ENCODE measurements at regions not wholly inside any gene's neighbourhood (a gene's known extent, or its start where the extent isn't known, plus 50 kb on each side); places are given as distances from the start of the nearest gene placed in this dataset.

GRCh38 chr2:239756790-239757760, 268.1 kb downstream of the NDUFA10 start:
- no peak for DNase-seq

DNA sequence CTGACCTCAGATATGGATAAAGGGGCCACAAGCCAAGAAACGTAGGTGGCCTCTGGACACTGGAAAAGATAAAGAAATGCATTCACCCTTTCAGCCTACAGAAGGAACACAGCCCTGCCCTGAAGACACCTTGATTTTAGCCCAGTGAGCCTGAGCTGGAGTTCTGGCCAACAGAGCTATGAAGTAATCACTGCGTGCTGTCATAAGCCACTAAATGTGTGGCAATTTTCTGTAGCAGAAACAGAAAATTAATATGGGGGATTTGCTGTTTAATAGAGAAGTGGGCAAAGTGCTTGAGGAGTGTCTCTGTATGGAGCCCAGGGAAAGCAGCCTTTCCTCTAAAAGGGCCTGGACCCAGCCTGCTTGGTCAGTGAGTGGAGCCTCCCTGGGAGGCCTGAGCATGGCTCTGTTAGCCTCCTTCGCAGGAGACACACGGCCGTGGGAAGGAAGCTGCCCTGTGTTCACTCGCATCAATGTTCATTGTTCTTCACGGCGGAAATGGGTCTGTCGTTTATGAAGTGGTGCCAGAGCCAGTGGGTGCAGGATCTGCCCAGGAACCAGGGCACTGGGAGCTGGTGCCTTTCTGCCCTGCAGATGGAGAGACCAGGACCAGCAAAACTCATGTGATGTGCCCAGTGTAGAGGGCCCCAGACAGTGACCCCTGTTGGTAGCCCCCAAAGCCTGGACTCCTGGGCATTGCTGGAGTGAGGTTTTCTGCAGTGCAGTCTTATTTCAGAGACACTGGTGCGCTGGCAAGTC, 268.9 kb downstream of the NDUFA10 start:
- no peak for DNase-seq

DNA sequence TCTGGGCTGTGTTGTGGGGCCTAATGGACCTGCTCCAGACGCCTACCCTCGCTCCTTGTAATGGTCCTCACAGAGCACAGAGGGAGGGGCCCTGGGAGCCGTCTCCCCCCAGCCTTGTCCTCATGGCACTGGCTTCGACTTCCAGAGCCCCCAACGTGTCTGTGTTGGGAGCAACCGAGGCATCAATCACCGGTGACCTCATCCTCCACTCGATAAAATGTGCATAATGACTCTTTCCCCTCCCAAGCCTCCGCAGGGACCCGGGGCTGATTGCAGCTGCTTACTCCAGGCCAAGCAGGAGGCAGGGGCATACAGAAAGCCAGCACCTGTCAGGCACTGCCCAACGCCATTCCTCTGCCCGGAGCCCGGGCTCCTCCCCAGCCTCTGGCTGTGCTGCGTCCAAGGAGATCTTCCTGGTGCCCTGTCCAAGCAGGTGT, 271.7 kb downstream of the NDUFA10 start:
- DNase-seq = no peak

GRCh38 chr2:239752951-239753350, 272.2 kb downstream of the NDUFA10 start:
- DNase-seq = no peak

GRCh38 chr2:239751679-239752355, 273.3 kb downstream of the NDUFA10 start:
- no peak for DNase-seq

DNA sequence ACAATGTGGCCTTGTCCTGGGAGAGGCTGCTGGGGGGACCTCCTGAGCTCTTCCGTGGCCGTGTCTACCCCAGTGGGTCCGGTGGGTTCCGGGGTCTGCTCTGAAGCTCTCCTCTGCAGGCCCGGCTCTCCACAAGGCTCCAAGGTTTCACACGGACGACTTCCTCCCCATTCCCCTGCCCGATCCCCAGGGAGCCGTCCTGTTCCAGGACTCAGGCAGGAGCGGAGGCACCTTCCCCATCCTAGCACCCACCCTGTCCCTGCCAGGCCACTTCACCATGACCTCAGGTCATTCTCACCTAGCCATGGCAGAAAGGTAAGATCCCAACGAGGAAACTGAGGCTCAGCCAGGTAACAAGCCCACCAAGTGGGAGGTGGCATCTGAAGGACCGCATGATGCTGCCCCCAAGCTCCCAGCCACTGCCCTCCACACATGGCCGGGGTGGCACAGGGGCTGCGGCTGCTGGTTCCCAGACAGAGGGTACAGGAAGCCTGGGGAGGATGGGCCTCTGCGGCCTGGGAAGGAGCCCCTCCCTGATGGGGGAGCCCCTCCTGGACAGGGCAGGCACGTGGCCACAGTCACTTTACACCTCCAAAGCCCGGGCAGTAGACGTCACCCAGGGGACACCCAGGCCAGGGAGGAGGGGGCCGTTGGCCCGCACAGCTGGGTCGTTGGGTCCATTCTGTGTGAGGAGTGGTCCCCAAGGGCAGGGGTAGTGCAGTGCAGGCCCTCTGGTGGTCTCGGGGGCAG, 274.0 kb downstream of the NDUFA10 start:
- DNase-seq = no peak

- DNase-seq = no peak
Measured at GRCh38 chr2:239750045-239750835, 274.9 kb downstream of the NDUFA10 start.

DNA sequence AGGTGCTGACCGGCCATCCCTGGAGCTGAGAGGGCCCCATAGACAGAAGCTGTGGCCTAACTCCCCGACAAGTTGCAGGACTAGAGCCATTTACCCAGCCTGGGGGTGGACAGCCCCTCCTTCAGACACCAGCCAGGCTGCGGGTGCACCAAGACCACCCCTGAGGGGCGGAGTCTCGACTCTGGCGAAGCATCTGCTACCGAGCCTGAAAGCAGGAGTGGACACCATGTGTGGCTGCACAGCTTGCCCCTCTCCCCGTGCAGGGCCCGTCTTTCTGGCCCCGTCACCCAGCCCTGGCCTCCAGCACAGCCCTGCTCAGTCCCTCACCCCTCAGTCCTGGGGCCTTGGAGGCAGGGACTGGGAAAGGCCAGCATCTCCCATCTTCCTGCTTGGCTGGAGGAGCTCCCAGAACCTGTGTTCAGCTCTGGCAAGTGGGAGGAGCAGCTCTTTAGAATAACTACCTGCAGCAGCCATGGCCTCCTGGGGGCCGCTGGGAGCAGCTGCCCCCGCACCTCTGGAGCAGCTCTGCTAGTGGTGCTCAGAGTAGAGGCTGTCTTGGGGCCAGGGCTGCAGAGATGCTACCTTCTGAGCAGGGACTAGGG, 275.8 kb downstream of the NDUFA10 start:
- no peak for DNase-seq

- no peak for DNase-seq
Measured at GRCh38 chr2:239748811-239749210, 276.3 kb downstream of the NDUFA10 start.

GRCh38 chr2:239747771-239748170, 277.4 kb downstream of the NDUFA10 start:
- DNase-seq = no peak

GRCh38 chr2:239747274-239747673, 277.9 kb downstream of the NDUFA10 start:
- DNase-seq = no peak

- no peak for DNase-seq
Measured at GRCh38 chr2:239746559-239747246, 278.4 kb downstream of the NDUFA10 start.

- no peak for DNase-seq
Measured at GRCh38 chr2:239745386-239746227, 279.5 kb downstream of the NDUFA10 start.

DNA sequence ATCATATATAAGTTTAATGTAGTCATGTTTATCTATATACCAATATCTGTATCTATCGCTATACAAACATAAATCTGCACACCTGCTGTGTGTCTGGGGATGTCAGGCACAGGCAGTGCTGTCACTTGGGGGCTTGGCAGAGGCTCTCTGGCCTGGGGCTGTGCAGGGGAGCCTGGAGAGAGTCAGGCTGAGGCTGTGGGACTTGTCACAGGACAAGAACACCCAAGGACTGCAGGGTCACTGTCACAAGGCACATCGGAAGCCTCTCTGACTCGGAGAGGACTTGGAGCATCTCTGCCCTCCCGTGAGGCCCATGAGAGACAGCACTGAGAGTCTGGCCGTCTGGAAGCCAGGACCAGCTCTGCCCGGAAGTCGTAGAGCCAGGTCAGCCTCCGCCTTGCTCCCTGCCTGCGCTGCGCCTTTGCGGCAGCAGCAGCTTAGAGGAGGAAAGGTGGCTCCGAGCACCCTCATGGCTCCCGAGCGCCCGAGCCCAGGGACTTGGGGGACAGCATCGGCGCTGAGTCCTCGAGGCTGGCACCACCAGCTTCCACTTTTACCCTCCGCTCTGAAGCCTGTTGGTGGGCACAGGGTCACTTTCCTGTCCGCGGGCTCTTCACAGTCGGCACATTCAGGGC, 280.3 kb downstream of the NDUFA10 start:
- no peak for DNase-seq

DNA sequence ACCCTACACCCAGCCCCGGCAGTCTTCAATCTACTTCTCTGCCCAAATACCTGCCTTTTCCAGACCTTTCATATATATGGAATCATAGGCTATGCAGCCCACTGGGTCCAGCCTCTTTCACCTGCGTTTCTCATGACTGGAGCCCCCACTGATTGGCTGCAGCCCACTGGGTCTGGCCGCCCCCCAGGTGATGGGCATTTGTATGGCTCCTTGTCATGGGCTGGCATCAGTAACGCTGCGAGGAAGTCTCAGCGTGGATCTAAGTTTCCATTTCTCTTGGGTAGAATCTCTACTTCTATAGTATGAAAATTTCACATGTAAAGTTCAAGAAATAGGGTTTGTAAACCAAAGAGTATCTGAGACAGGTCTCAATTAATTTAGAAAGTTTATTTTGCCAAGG, 281.9 kb downstream of the NDUFA10 start:
- DNase-seq = no peak

GRCh38 chr2:239742377-239742776, 282.8 kb downstream of the NDUFA10 start:
- no peak for DNase-seq

GRCh38 chr2:239739206-239739605, 285.9 kb downstream of the NDUFA10 start:
- no peak for DNase-seq

DNA sequence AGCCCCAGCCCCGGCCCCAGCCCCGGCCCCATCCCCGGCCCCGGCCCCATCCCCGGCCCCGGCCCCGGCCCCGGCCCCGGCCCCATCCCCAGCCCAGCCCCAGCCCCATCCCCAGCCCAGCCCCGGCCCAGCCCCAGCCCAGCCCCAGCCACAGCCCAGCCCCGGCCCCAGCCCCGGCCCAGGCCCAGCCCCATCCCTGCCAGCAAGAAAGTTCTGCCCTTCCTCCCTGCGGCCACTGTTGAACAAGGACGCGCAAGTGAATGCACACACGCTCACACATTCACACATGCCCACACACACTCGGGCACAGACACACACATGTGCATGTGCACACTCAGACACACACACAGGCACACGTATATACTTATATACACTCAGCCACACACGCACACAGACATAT, 287.0 kb downstream of the NDUFA10 start:
- DNase-seq = no peak

DNA sequence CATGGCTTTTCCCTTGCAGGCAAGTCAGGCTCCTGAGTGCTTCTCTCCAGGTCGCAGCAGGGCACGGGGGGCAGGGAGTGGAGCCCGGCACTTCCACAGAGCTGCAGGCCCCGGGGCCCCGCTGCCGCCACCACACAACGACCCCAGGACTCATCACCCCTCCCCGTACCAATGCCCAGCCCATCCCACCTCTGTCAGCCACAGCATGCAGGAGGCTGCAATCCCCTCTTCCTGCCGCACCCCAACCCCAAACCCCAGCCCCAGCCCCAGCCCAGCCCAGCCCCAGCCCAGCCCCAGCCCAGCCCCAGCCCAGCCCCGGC, 288.0 kb downstream of the NDUFA10 start:
- no peak for DNase-seq
